HG03571 (cell line): ENCODE measurements at regions not wholly inside any gene's neighbourhood (a gene's known extent, or its start where the extent isn't known, plus 50 kb on each side); places are given as distances from the start of the nearest gene placed in this dataset.

Experiments used
- ATAC-seq: cut with Tn5 transposase; IDR thresholded peaks from one replicate; pipeline ENCODE4 v1.9.1; 2021; ENCODE audit not compliant: unreplicated experiment

GRCh38 chr6:155519176-155519738 is 63.6 kb upstream of the NOX3 start:
- no peak for ATAC-seq

GRCh38 chr6:155517294-155517693 is 61.7 kb upstream of the NOX3 start:
- ATAC-seq = no peak

GRCh38 chr6:155510879-155511278 is 55.2 kb upstream of the NOX3 start:
- ATAC-seq = no peak

- no peak for ATAC-seq
These were observed 54.3 kb upstream of the NOX3 start for GRCh38 chr6:155509743-155510475.

- ATAC-seq = no peak
These were observed 50.0 kb upstream of the NOX3 start for GRCh38 chr6:155505608-155505989.
